Eye (tissue), 1 donor: ENCODE measurements at regions not wholly inside any gene's neighbourhood (a gene's known extent, or its start where the extent isn't known, plus 50 kb on each side); places are given as distances from the start of the nearest gene placed in this dataset.
A peak's percentile ranks its signal among the peaks of the same experiment; 100 is the strongest.

ENCODE experiments used
- DNase-seq: peaks from one replicate; pipeline ENCODE4 v3.0.0-alpha.2; 2015

GRCh38 chr12:109648521-109648920, 65.1 kb upstream of the FAM222A start:
- no peak for DNase-seq

GRCh38 chr12:109650808-109651207, 62.8 kb upstream of the FAM222A start:
- DNase-seq, result no peak

DNA sequence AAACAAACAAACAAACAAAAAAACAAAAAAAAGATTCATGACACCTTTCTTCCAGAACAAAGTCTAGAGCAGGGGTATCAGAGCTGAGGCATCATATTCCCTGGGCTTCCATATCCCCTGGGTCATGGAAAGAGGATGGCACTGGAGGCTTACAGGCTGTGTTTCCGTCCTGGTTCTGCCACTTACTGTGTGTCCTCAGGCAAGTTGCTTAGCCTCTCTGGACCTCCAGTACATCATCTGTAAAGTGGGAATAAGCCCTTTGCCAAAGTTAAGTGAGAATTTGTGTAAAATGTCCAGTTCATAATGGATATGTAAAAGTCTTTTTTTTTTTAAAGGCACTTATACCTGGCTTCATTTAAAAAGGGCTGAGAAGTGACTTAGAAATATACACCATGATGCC, 62.0 kb upstream of the FAM222A start:
- no peak for DNase-seq

DNA sequence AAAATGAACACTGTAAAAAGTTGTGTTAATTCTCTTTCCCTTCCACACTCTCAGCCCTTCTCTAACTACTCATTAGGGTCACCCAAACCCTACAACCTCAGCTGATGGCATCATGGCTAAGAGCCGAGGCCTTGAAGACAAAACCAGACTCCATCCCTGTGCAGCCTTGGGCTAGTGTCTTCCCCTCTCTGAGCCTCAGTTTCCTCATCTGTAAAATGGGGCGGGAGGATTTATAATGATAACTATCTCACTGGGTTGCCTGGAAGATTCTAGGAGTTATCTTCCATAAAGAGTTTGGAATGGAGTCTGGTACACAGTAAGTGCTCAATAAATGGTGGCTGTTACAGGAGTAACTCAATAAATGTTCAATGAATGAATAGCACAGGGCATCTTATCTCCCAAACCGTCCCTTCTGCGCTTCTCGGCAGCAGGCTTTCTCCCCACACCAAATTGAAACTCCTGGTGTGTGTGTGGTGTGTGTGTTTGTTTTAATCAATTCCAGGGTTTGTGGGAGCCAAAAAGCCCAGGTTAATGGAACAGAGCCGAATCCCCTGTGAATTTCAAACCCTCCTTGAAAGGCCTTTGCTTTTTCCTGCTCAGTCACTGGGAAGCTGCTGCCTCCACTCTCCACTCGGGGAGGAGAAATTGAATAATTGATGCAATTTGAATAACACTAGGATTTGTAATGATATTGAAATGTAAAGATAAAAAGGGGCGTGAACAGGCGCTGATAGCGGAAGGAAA, 61.2 kb upstream of the FAM222A start:
- peak; percentile 55 for DNase-seq

DNA sequence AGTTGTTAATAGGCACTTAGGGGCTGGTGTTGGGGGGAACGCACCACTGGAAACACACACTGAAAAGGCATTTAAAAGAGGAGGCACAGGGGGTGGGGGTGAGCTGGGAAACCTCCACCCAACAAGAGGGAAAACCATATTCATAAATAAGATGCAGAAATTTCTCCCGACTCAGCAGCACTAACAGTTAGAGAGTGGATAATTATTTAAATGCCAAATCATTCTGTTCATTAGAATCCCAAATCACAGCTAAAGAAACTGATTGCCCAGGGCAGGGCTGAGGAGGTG, 60.7 kb upstream of the FAM222A start:
- DNase-seq, result no peak

- DNase-seq, result no peak
Measured at GRCh38 chr12:109653890-109654289, 59.7 kb upstream of the FAM222A start.

- no peak for DNase-seq
Measured at GRCh38 chr12:109654357-109654756, 59.3 kb upstream of the FAM222A start.

GRCh38 chr12:109655578-109655977, 58.0 kb upstream of the FAM222A start:
- no peak for DNase-seq

DNA sequence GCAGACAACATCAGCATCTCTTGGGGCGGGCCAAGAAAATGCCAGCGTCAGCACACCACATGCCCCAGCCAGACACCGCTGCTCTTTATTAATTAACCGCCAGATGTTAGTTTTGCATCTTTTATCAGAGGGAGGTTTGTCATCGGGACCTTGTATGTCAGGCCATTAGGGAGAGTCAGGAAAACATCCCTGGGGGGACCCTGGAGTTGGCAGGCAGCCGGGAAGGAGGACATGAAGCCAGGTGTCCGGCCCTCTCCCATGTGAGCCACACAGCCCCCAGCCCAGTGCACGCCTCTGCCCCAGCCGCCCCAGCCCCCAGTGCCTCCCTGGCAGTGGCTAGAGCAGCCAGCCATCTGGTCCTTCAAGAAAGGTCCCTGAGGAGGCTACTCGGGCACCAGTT, 56.9 kb upstream of the FAM222A start:
- DNase-seq, result peak; percentile 34

DNA sequence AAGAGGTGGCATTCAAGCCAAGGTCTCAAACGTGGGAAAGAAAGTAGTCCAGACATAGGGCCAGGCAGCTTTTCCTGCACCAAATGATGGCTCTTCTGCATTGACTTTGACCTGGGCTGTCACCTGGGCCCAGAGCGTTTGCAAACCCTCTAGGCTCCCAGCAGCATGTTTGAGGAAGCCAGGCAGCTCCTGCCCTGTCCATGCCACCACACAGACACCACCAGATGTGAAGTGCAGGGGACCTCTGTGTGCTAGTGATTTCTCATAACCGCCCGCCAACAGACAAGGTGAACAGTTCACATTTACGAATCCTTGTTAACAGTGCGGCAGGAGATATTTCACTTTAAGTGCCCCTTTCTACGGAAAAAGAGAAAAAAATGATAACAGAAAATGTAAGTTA, 49.8 kb upstream of the FAM222A start:
- DNase-seq, result no peak
